Uterus (tissue), 3 donors: ENCODE measurements at regions not wholly inside any gene's neighbourhood (a gene's known extent, or its start where the extent isn't known, plus 50 kb on each side); places are given as distances from the start of the nearest gene placed in this dataset.

ENCODE experiments used
- DNase-seq, 2 donors: peaks; one replicate each; pipeline ENCODE4 v3.0.0-alpha.2; 2019 to 2020
- H3K27ac ChIP-seq, 2 donors: fragments of 200-600 bp; sonication (generic); 1 replicate in 1 of 2; 2 replicates in 1 of 2; pipeline ENCODE4 v1.5.1; 2016 to 2018
- H3K27me3 ChIP-seq, 2 donors: fragments of 200-600 bp; sonication (generic); one replicate each; pipeline ENCODE4 v1.5.1; 2018 to 2019; ENCODE audit warnings: control low read depth in 1 of 2
- H3K36me3 ChIP-seq, 2 donors: fragments of 200-600 bp; sonication (generic); one replicate each; pipeline ENCODE4 v1.5.1; 2019; ENCODE audit warnings: control low read depth in 1 of 2
- H3K4me1 ChIP-seq, 2 donors: fragments of 200-600 bp; sonication (generic); one replicate each; pipeline ENCODE4 v1.5.1; 2018 to 2019; ENCODE audit warnings: control low read depth in 1 of 2
- H3K4me3 ChIP-seq, 2 donors: fragments of 200-600 bp; sonication (generic); 1 replicate in 1 of 2; 2 replicates in 1 of 2; pipeline ENCODE4 v1.5.1; 2018 to 2019; ENCODE audit warnings: mild to moderate bottlenecking in 1 of 2
- H3K9me3 ChIP-seq, 2 donors: fragments of 200-600 bp; sonication (generic); one replicate each; pipeline ENCODE4 v1.5.1; 2019; ENCODE audit warnings: control low read depth in 1 of 2
- CTCF ChIP-seq, 4 experiments: fragments of 200-600 bp in 2 of 4; fragments of 450-650 bp in 2 of 4; sonication (generic) in 2 of 4; IDR thresholded peaks; one replicate each; pipeline ENCODE4 v1.5.1; 2016 to 2019; ENCODE audit warnings: antibody characterized with exemption in 4 of 4, mild to moderate bottlenecking in 2 of 4, moderate library complexity in 1 of 4
- POLR2A ChIP-seq, 2 donors: fragments of 450-650 bp; IDR thresholded peaks; one replicate each; pipeline ENCODE4 v1.6.1; 2016; ENCODE audit warnings: antibody characterized with exemption in 2 of 2, mild to moderate bottlenecking in 1 of 2, moderate library complexity in 1 of 2
- intact Hi-C: fragments of 100-400 bp; cut with DNase I; formaldehyde crosslinking; loops from one replicate; pipeline ENCODE4 v1.15.1; 2023; ENCODE audit warnings: low total_unique reads
- donor health status: DM: yes; HTN: yes; CAD: no.

- Histone ChIP-seq H3K4me1 (no peaks in the 10 kb centered on the region), H3K9me3 (no peaks in the 10 kb centered on the region), H3K27me3 (no peaks in the 10 kb centered on the region), H3K4me3 (no peak overlapping the region), H3K27ac (no peak overlapping the region), H3K36me3 (no peaks in the 10 kb centered on the region)
- intact Hi-C loops, result no loop called here
- TF ChIP-seq CTCF (IDR thresholded peaks at IDR 0.05) (no peak), POLR2A (IDR thresholded peaks at IDR 0.05) (no peak)
- DNase-seq, result no peak
Observed at GRCh38 chr3:144197582-144197981, 226.0 kb downstream of the DIPK2A start.

GRCh38 chr3:144200004-144200403 is 228.4 kb downstream of the DIPK2A start:
- Histone ChIP-seq H3K36me3 (no peaks in the 10 kb centered on the region), H3K27ac (no peak overlapping the region), H3K9me3 (no peaks in the 10 kb centered on the region), H3K4me1 (no peaks in the 10 kb centered on the region), H3K27me3 (no peaks in the 10 kb centered on the region), H3K4me3 (no peak overlapping the region)
- no peak for DNase-seq
- TF ChIP-seq POLR2A (IDR thresholded peaks at IDR 0.05) (no peak), CTCF (IDR thresholded peaks at IDR 0.05) (no peak)
- intact Hi-C loops, result no loop called here

- Histone ChIP-seq H3K4me1 (no peaks in the 10 kb centered on the region), H3K27ac (no peak overlapping the region), H3K4me3 (no peak overlapping the region), H3K9me3 (no peaks in the 10 kb centered on the region), H3K36me3 (no peaks in the 10 kb centered on the region), H3K27me3 (no peaks in the 10 kb centered on the region)
- intact Hi-C loops, result no loop called here
- DNase-seq, result no peak
- TF ChIP-seq CTCF (IDR thresholded peaks at IDR 0.05), result no peak
- no peak for TF ChIP-seq POLR2A (IDR thresholded peaks at IDR 0.05)
Observed at GRCh38 chr3:144200466-144200865, 228.8 kb downstream of the DIPK2A start.

- H3K4me1 ChIP-seq, result no peaks in the 10 kb centered on the region
- no peak for DNase-seq
- TF ChIP-seq POLR2A (IDR thresholded peaks at IDR 0.05), result no peak
- TF ChIP-seq CTCF (IDR thresholded peaks at IDR 0.05), result no peak
- H3K27me3 ChIP-seq, result no peaks in the 10 kb centered on the region
- H3K36me3 ChIP-seq, result no peaks in the 10 kb centered on the region
- intact Hi-C loops, result no loop called here
- H3K27ac ChIP-seq, result no peak overlapping the region
- no peak overlapping the region for H3K4me3 ChIP-seq
- H3K9me3 ChIP-seq, result no peaks in the 10 kb centered on the region
Observed at GRCh38 chr3:144221761-144222160, 250.1 kb downstream of the DIPK2A start.

GRCh38 chr3:144229330-144229729 is 257.7 kb downstream of the DIPK2A start:
- intact Hi-C loops, result no loop called here

More at GRCh38 chr3:144229330-144229729, 257.7 kb downstream of the DIPK2A start:
- H3K27me3 ChIP-seq, result no peaks in the 10 kb centered on the region
- no peaks in the 10 kb centered on the region for H3K9me3 ChIP-seq
- H3K36me3 ChIP-seq, result no peaks in the 10 kb centered on the region
- H3K4me3 ChIP-seq, result no peak overlapping the region
- H3K4me1 ChIP-seq, result no peaks in the 10 kb centered on the region
- TF ChIP-seq POLR2A (IDR thresholded peaks at IDR 0.05) (no peak), CTCF (IDR thresholded peaks at IDR 0.05) (no peak)
- no peak overlapping the region for H3K27ac ChIP-seq
- DNase-seq, result no peak
